CD4-positive, alpha-beta T cell treated with Interleukin-17A for 4 hours (primary cell): ENCODE measurements at regions not wholly inside any gene's neighbourhood (a gene's known extent, or its start where the extent isn't known, plus 50 kb on each side); places are given as distances from the start of the nearest gene placed in this dataset.
"Not testable (repeated sequence)": the region's sequence is repeated elsewhere in the genome, so short reads cannot be mapped to it uniquely, and the experiment has no call there.

Experiments used
- DNase-seq: peaks from one replicate; pipeline ENCODE4 v3.0.0-alpha.2; 2020; ENCODE audit warnings: mixed read lengths

DNA sequence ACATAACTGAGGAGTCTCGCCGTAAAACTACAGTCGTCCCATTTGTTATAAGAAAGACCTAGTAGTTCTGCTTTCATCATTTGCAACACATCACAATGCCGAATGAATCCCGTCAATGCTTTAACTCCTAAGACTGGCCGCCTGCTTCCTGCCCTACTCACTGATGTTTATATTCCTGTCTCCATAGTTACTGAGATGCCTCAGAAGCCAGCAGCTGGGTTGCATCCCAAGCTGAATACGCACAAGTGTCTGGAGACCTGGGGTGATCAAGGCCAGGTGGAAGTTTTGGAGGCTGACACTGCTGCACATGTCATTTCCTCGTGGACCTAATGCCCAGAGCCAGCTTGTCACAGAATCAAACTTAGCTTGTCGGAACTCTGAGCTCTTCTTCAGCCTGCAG lies 95.2 kb upstream of the UBE2E1 start:
- DNase-seq = no peak

DNA sequence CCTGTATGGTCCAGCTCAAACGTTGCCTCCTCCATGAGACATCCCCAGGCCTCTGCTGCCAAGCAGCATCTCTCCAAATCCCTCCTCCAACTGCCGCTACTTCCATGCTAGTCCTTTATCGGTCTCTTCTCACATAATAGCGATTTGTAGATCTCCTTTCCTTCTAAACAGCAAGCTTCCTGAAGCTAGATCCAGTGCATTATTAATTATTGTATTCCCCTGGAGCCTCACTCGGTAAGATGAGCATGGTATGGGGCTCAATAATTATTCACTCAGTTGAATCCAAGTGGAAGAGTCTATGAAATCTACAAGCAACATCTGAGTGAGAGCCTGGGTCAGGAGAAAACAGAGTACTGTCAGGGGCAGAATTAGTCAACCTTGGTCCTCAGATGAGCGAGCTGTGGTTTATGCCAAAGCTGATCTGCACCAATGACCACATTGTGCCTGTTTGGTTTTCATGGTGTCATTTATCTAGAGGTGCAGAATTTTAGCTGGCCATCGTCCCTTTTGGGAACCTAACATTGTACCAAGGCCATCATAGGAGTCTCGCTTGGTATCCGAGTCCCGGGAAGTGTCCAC lies 93.8 kb upstream of the UBE2E1 start:
- DNase-seq = no peak

DNA sequence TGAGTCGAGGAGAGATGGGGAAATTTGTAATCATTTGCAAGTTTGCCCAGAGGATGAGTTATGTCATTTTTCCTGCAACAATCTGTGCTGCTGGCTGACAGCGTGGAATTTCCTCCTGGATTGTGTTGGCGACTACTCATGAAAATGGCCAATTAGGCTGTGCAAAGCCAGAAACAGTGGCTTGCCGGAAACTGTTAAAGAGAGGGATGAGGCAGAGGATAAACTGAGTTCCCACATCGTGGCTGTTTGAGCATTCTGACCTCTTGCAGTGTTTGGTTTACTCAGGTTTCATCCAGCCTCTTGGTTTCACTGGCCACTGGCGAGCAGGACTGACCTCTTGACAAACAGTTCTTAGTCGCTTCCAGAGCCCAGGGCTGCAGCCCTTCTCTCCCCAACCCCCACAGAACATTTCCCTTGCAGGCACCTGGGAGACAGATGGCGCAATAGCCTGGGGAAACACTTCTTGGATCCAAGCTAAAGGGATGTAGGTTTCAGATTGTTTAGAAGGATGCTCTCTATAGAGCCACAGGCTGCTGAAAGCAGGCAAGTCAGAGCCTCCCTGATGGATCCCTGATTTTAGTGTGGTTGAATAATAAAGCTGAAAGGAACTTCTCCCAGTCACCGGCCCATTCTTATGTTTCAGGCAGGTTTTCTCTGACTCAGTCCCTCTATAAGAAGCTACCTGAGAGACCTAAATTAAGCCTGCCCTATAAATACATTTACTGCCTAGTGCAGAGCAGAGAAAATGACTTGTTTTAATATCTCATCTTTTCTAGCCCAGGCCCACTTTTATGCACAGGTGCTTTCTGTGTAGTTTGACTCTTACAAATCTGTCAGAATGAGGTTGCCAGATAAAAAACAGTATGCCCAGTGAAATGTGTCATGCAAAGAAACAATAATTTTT lies 92.8 kb upstream of the UBE2E1 start:
- DNase-seq = no peak

DNA sequence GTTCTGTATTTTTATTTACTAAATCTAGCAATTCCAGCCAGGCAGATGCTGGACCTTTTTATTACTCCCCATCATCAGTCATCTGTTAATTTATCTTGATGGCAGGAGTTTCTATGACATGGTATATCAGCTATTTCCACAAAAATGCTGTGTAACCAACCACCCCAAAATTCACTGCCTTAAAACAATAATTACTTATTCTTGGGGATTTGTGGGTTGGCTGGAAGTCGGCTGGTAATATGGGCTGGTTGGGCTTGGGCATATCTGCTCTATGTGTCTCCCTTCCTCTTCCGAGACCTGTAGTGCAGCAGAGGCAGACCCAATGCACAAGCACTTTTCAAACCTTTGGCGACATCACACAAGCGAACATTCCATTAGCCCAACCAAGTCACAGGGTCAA lies 92.1 kb upstream of the UBE2E1 start:
- no peak for DNase-seq

DNA sequence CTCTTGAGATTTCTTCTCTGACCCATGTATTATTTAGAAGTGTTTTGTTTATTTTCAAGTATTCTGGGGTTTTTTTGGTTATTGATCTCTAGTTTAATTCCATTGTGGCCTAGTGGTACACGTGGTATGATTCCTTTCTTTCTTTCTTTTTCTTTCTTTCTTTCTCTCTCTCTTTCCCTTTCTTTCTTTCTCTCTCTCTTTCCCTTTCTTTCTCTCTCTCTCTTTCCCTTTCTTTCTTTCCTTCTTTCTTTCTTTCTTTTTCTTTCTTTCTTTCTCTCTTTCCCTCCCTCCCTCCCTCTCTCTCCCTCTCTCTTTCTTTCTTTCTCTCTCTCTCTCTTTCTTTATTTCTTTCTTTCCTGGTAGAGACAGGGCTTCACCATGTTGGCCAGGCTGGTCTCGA lies 85.7 kb upstream of the UBE2E1 start:
- DNase-seq = no peak

DNA sequence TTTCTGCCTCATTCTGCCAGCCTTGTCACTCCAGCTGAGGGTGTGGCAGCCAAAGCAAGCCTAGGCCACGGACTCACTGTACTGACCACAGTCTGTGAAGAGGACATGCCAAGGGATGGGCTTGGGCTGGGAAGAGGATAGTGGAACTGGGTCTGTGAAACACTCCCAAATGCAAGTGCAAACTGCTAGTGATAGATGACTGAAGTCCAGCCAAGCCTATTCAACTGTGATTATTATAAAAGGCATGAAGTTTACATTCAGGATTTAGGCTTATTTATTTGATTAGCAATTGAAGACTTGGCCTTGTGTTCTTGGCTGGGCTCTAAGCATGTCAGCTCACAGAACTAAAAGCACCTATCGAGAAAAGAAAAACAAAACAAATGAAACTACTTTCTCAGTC lies 84.9 kb upstream of the UBE2E1 start:
- DNase-seq = no peak

DNA sequence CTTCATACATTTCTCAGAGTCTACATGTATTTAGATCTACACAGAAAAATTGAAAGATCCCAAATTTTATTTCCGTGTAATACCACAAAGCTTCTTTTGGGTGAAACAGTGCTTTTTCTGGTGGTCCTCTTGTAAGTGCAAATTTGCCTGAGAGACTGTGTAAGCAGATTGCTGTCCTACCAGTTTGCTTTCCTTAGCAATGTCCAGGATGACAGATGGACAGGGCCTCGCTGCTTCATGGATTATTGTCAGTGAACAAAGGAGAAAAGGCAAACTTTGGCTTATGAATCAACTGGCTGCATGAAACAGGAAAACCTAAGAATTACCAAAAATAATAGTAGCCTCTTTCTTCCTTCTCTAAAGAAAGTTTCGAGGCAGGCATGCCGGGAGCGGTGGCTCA lies 82.6 kb upstream of the UBE2E1 start:
- DNase-seq = no peak

DNA sequence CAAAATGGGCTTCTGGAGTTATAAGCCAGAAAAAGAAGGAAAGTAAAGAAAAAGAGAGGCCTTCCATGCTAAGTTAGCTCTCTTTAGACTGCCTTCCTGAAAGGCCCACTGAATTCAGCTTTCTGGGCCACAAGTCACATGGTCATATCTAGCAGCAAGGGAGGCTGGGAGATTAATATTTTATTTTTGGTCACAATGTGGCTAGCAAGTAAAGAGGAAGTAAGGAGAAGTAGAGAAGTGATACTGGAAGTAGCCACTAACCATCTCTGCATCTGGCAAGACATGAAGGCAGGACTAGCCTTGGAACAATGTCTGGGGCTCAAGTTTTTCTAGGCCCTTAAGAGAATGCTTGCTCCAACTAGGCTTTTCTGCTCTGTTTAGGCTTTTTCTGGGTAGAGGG lies 81.8 kb upstream of the UBE2E1 start:
- no peak for DNase-seq

DNA sequence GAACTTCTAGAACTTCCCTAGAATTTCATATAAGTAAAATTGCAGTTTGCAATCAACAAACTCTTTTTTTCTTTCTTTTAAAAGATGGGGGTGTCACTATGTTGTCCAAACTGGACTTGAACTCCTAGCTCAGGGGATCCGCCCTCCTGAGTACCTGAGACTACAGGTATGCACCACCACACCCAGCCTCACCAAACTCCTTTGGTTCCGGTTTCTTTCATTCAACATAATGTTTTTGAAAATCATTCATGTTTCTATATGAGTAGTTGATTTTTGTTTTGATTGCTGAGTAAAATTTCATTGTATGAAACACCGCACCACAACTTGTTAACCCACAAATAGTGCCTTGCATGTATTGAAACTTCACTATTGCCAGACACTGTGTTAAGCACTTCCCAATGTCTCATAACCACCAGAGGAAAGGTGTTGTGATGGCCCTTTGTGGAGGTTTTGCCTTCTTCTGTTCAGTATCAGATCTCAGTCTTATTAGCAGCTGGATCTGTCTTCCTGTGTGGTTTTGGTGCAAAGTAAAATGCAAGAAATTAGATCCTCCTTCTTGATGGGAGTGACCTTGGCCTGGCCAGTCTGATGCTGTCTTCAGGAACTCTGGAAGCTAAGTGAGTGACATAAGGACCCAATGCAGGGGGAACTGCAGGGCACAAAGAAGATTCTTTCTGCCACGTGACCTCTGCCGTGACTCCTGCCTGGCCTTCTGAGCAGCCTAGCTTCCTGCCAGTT lies 78.8 kb upstream of the UBE2E1 start:
- no peak for DNase-seq

DNA sequence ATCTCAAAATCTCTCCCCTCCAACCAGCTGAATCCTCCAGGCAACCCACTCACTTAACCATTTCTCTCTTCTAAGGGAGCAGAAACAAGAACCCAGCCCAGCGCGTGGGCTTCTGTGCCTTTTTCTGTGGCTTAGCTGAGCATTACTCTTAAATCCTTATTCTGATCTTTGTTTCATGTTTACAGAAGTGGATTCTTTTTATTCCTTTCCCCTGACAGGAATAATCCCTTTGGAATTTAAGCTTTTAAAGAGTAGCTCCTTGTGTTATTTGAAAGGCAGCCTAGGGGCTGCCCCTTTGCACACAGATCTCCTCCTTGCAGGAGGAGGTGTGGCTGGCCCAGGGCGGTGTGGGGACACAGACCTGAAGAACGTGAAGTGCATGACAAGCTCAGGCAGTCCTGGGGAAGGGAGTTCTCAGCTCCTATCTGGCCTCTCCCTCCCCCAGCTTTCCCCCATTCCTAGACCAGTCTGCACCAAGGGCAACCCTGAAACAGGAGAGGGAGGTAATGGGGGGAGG lies 77.1 kb upstream of the UBE2E1 start:
- no peak for DNase-seq

DNA sequence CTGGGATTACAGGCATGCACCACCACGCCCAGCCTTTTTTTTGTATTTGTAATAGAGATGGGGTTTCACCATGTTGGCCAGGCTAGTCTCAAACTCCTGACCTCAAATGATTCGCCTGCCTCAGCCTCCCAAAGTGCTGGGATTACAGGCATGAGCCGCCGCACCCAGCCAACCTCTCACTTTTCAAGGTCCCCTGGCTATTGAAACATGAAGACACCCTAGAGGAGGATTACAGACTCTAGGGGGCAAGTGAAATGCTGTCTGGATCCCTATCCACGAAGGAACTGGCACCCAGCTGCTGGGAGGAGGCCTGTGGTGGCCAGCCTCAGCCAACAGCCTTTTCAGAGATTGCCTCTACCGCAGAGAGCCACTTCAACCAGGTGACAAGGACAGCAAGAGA lies 76.4 kb upstream of the UBE2E1 start:
- not testable (repeated sequence) for DNase-seq

DNA sequence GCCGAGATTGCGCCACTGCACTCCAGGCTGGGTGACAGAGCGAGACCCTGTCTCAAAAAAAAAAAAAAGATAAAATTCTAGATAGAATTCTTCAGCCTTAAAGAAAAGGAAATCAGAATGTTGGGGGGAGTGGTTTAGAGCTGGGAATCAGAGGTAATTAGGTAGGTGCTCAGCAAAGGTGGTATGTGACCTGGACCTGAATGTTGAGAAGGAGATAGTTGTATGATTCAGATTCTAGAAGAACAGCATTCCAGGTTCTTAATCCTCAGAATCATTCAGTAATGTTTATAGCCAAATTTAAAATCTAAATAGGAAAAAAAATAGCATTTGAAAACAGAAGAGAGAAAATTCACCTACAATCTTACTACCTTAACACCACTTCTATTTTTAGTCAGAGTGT lies 71.3 kb upstream of the UBE2E1 start:
- DNase-seq = no peak

DNA sequence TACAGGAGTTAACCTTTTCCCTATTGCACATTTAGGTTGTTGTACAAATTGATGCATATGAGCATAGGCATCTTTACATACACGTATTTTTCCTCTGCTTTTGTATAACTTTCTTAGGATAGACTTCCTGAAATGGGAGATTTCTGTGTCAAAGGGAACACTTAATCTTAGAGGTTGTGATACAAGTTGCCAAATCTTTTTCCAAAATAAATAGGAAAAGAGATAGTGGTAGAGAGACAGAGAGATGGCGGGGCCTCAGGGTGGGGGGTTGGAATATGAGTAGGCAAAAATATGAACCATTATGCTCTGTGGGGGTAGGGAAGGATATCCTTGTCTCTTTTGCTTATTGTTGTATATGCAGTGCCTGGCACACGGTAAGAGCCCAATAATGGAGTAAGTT lies 70.7 kb upstream of the UBE2E1 start:
- DNase-seq = no peak

DNA sequence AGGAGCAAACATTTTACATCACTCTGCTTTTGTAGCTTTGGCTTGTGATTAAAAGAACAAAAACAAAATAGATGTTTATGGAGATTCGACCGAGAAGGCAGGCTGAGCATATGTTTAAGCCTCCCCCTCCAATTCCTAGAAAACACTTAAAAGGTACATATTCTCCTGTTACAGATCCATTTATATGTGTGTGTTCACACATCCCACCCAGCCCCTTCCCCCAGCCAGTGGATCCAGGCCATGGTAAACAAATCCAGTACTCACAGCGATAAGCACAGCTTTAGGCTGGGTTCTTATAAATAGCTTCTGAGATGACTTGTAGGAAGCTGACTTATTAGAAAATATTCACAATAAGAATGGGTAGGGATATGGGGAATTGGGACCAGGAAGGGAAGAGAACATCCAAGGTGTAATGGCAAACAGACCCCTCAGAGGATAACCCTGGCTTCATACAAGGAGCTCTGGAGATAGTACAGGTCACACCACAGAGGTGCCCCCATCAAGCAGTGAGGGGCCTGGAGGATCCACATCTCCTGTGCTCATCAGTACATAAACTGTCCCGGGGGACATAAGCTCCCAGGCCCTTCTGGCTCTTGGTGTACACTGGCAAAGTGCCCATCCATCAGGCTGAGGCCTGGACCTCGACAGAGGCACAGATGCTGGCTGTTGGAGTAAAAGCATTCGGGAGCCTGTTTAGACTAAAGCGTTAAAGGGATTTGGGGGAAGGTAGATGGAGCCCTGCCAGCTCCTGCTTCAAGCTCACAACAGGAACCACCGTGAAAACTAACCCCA lies 70.0 kb upstream of the UBE2E1 start:
- DNase-seq = no peak

DNA sequence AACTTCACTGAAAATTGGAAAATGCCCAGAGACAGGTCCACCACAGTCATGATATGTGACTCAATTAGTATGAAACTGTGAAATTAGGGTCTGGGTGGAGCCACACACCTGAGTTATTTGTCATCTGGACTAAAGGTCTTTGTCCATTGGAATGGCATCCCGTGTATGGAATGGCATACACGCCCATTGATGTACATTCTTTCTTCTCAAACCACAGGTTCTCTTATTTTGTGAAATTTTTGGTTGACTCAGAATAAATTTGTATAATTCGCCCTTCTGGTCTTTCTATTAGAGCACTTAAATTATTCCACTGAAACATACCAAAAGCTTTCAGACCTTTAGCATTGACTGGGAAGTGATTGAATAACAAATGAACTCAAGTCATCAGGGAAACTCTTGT lies 66.8 kb upstream of the UBE2E1 start:
- no peak for DNase-seq

DNA sequence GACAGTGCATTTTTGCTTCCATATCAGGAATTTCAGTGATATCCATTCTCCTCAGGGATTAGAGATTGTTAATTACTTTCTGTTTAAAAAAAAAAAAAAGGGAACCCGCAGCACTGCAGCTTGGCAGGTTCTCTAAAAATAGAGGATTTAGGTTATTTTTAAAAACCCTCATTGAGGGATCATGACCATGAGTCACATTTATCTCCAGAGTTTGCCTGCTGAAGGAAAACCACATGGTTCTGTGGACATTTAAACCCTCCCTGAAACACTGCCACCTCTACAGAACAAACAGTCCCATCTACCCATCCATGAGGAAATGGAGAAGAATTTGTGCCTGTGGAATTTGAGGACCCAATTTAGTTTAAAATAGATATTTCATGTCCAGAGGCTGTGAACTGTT lies 66.2 kb upstream of the UBE2E1 start:
- DNase-seq = no peak

DNA sequence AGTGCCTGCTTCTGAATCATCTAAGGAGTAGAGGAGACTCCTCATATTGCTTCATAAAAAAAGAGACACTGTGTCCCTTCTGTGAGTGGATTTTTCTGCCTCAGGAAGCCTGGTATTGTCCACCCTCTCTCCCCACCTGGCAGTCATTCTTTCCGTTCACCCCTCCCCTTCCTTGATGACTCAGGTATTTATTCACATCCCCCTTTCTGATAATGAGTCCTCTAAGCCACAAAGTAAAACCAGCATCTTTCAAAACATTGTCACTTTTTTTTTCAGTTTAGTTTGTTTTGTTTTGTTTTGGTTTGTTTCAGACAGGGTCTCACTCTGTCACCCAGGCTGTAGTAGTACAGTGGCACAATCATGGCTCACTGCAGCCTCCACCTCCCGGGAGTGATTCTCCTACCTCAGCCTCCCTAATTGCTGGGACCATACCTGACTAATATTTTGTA lies 65.2 kb upstream of the UBE2E1 start:
- DNase-seq = peak; percentile 11

DNA sequence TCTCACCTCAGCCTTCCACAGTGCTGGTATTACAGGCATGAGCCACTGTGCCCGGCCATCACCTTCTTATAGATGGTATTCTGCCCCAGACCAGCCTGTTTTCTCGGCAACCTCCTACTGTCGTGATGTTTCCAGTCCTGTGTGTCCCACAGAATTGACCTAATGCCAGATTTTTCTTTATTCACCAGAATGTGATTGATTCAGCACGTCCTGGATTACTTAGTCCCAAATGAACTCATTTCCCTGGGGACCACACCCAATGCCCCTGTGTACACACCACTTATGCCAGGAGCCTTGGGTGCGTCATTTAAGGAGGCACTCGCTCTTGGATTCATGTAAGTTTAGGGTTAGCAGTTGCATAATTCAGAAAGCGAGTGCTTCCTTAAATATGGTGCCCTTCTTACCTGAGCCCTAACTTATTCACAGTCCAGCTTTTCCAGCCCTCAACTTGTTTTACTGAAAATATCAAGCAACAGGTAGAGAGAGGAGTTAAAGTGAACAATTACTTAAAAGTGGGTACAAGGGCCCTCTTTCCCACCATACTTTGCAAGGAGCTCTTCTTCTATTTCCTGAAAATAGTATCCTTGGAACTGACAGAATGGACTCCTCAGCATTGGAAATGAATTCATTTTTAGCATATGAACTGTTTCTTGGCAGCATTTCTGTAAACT lies 64.6 kb upstream of the UBE2E1 start:
- no peak for DNase-seq

DNA sequence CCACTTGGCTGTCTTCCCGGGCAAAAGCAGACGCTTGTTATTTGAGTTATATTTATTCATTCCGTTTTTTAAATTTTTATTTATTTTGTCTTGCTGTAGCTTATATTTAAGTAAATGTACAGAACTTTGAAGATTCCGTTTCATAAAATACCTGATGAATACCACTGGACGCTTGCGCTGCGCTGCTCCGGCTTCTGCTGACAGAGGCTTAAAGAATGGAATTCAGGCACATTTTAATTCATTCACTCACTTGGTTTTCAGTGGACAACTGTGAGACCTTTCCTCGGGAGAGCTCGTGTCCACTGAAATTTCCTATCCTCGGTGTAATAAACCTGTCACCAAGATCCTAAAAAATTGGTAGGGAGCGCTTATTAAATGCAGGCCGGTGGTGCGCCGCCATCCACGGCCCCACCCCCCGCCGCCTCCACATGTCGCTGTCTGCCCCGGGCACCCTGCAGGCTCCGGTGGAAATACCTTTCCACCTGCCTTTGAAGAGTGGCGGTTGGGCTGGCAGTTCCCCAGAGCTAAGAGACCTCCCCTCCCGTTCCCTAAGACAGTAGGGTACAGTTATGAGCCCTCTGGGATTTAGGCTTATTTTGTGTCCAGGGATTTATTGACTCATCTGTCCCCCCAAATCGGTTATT lies 62.5 kb upstream of the UBE2E1 start:
- no peak for DNase-seq

DNA sequence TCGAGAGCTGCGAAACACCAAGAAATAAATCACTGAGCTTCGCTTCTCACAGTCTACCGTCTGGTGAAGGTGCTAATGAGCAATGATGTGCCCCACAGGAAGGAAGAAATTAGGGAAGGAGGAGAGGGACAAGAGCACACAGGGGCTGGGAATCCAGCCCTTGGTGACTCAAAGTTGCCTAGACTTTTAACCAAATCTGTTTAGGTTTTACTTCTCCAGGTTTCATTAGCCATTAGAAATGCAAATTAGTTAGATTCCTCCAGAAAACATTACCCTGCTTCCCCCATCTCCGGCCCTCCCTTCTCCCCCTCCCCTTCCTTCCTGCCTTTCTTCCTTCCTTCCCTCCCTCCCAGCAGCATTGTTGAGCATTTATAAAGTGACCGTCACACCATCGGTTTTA lies 59.3 kb upstream of the UBE2E1 start:
- DNase-seq = no peak

DNA sequence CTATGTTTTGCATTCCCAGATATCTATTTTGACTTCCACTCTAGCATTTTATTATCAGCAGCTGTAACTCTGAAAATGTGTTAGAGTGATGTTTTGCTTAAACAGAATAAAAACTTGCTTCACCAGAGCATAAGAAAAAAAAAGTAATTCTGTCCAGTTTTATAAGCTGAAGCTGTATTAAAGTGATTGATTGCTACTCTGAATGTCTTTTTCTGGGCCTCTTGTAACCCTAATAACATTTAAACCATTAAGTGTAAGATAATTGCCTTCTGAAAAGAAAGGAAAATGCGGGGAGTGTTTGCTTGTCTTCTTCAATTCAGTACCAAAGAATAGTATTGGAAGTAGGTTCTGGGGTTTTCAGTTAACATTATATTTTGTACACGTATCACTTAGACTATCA lies 57.9 kb upstream of the UBE2E1 start:
- no peak for DNase-seq
